HepG2 (cell line): ENCODE measurements at regions not wholly inside any gene's neighbourhood (a gene's known extent, or its start where the extent isn't known, plus 50 kb on each side); places are given as distances from the start of the nearest gene placed in this dataset.

Experiments
- ATAC-seq: fragments of 200-7000 bp; cut with Tn5 transposase; 3 replicates; pipeline ENCODE4 v1.9.1; 2020; ENCODE audit warnings: mild to moderate bottlenecking, moderate library complexity
- BruUV-seq: library from RNA; stranded (reverse); fragments of 400-500 nt; replicated peaks from 2 replicates; lab custom pipeline; 2021; lab: Mats Ljungman, UMichigan
- CTCF ChIA-PET: fragments of 300-600 bp; formaldehyde crosslinking; extraction: SDS; loops from one replicate; lab custom pipeline; 2021; ENCODE audit warnings: low total read pairs, inconsistent platforms, low intra/inter-chr PET ratio; lab: Yijun Ruan, JAX
- POLR2A ChIA-PET: fragments of 350-600 bp; sonication (Branson Sonifier 250); formaldehyde crosslinking; loops from one replicate; lab custom pipeline; 2020; ENCODE audit warnings: antibody characterized with exemption, inconsistent platforms; lab: Yijun Ruan, JAX
- DNase-seq: peaks from one replicate; pipeline ENCODE4 v3.0.0-alpha.2; 2015; ENCODE audit warnings: low spot score
- FAIRE-seq: peaks from 3 replicates; lab custom pipeline; 2011; peaks lifted over from hg19 to GRCh38; lab: Jason Lieb, UNC
- H2AFZ ChIP-seq: one replicate; pipeline ENCODE4 v1.6.1; 2011; ENCODE audit warnings: low read length, inconsistent platforms
- H3K27ac ChIP-seq: fragments of 300-600 bp; 3 replicates; pipeline ENCODE4 v1.8.0; 2011; ENCODE audit warnings: mixed run types, mild to moderate bottlenecking, mixed read lengths, low read length, inconsistent platforms; ENCODE audit not compliant: insufficient read depth; ENCODE audit errors: extremely low read length
- H3K27me3 ChIP-seq, 2 experiments: fragments of 200-600 bp in 1 of 2; 2 replicates in 1 of 2; 3 replicates in 1 of 2; pipeline versions ENCODE4 v1.6.0 to v1.8.0; 2011; ENCODE audit warnings: low read length in 2 of 2, mild to moderate bottlenecking in 2 of 2, moderate library complexity in 2 of 2, inconsistent platforms in 1 of 2; ENCODE audit not compliant: insufficient read depth in 2 of 2, control insufficient read depth in 1 of 2
- H3K36me3 ChIP-seq, 2 experiments: fragments of 200-600 bp in 1 of 2; replicated peaks in 1 of 2; 2 replicates in 1 of 2; 3 replicates in 1 of 2; pipeline versions ENCODE4 v1.5.1 to v1.8.0; 2011; ENCODE audit warnings: low read length in 2 of 2, inconsistent platforms in 1 of 2; ENCODE audit not compliant: insufficient read depth in 2 of 2, control insufficient read depth in 1 of 2
- H3K4me1 ChIP-seq: 2 replicates; pipeline ENCODE4 v1.5.1; 2012; ENCODE audit warnings: low read length, inconsistent platforms; ENCODE audit not compliant: insufficient read depth
- H3K4me2 ChIP-seq: 2 replicates; pipeline ENCODE4 v1.6.0; 2011; ENCODE audit warnings: low read depth, low read length, inconsistent platforms
- H3K4me3 ChIP-seq, 3 experiments: fragments of 200-600 bp in 1 of 3; sonication (generic), shearing (Covaris generic) in 1 of 3; replicated peaks in 1 of 3; 2 replicates each; pipeline ENCODE4 v1.5.1; 2011 to 2016; ENCODE audit warnings: low read length in 3 of 3, inconsistent platforms in 2 of 3, low read depth in 2 of 3, mild to moderate bottlenecking in 2 of 3, control low read depth in 1 of 3, mixed read lengths in 1 of 3; ENCODE audit not compliant: insufficient read depth in 1 of 3
- H3K79me2 ChIP-seq: one replicate; pipeline ENCODE4 v1.6.1; 2011; ENCODE audit warnings: low read length, inconsistent platforms; ENCODE audit not compliant: insufficient read depth
- H3K9ac ChIP-seq: 2 replicates; pipeline ENCODE4 v1.6.0; 2011; ENCODE audit warnings: mild to moderate bottlenecking, low read depth, low read length, inconsistent platforms; ENCODE audit not compliant: insufficient read depth
- H3K9me3 ChIP-seq: 2 replicates; pipeline ENCODE4 v1.5.1; 2012; ENCODE audit warnings: mild to moderate bottlenecking, low read length
- H4K20me1 ChIP-seq: 2 replicates; pipeline ENCODE4 v1.6.0; 2011; ENCODE audit warnings: inconsistent platforms, mild to moderate bottlenecking, low read length, moderate library complexity; ENCODE audit not compliant: insufficient read depth
- CHD4 ChIP-seq: fragments of 200-600 bp; sonication (generic); IDR thresholded peaks from 2 replicates; pipeline ENCODE4 v1.7.0; 2017; ENCODE audit warnings: mild to moderate bottlenecking, low read length, borderline replicate concordance
- HNF4A ChIP-seq: sonication (generic); formaldehyde crosslinking; IDR thresholded peaks from 2 replicates; pipeline ENCODE4 v1.4.0; 2020; ENCODE audit warnings: missing genetic modification reagents
- KDM5A ChIP-seq: fragments of 200-600 bp; sonication (generic); IDR thresholded peaks from 2 replicates; pipeline ENCODE4 v1.7.0; 2018; ENCODE audit warnings: antibody characterized with exemption, mild to moderate bottlenecking, low read length, borderline replicate concordance
- MAX ChIP-seq: IDR thresholded peaks from 2 replicates; pipeline ENCODE4 v1.6.1; 2012; ENCODE audit warnings: inconsistent platforms
- RAD51 ChIP-seq: fragments of 450-650 bp; IDR thresholded peaks from 2 replicates; pipeline ENCODE4 v1.6.1; 2016; ENCODE audit warnings: borderline replicate concordance
- TBX2 ChIP-seq: sonication (generic); formaldehyde crosslinking; IDR thresholded peaks from 2 replicates; pipeline ENCODE4 v1.5.0; 2020; ENCODE audit warnings: missing genetic modification reagents, mild to moderate bottlenecking, borderline replicate concordance
- THAP11 ChIP-seq: IDR thresholded peaks from 2 replicates; pipeline ENCODE4 v1.6.1; 2016; ENCODE audit warnings: missing biosample characterization, missing genetic modification reagents
- ZFP36L2 ChIP-seq: sonication (generic); formaldehyde crosslinking; IDR thresholded peaks from 2 replicates; pipeline ENCODE4 v1.4.0; 2020; ENCODE audit warnings: missing genetic modification reagents
- ZFP37 ChIP-seq: sonication (generic); formaldehyde crosslinking; IDR thresholded peaks from 2 replicates; pipeline ENCODE4 v1.4.0; 2020; ENCODE audit warnings: missing genetic modification reagents, borderline replicate concordance
- ZFYVE20 ChIP-seq: sonication (generic); formaldehyde crosslinking; IDR thresholded peaks from 2 replicates; pipeline ENCODE4 v1.8.0; 2023; ENCODE audit warnings: low read depth, mild to moderate bottlenecking, moderate library complexity, missing genetic modification reagents, borderline replicate concordance
- ZNF20 ChIP-seq: sonication (generic); formaldehyde crosslinking; IDR thresholded peaks from 2 replicates; pipeline ENCODE4 v1.4.0; 2020; ENCODE audit warnings: mild to moderate bottlenecking, moderate library complexity, missing genetic modification reagents
- ZNF207 ChIP-seq: fragments of 450-650 bp; IDR thresholded peaks from 2 replicates; pipeline ENCODE4 v1.6.1; 2016; ENCODE audit warnings: antibody characterized with exemption, borderline replicate concordance
- ZNF326 ChIP-seq: sonication (generic); formaldehyde crosslinking; IDR thresholded peaks from 2 replicates; pipeline ENCODE4 v1.4.0; 2020; ENCODE audit warnings: missing genetic modification reagents, borderline replicate concordance
- ZNF367 ChIP-seq: sonication (generic); formaldehyde crosslinking; IDR thresholded peaks from 2 replicates; pipeline ENCODE4 v1.4.0; 2020; ENCODE audit warnings: missing genetic modification reagents, borderline replicate concordance
- ZNF589 ChIP-seq: sonication (generic); formaldehyde crosslinking; conservative IDR thresholded peaks from 2 replicates; pipeline ENCODE4 v1.8.0; 2022; ENCODE audit warnings: mild to moderate bottlenecking, moderate library complexity, missing genetic modification reagents
- ZNF660 ChIP-seq: sonication (generic); formaldehyde crosslinking; IDR thresholded peaks from 2 replicates; pipeline ENCODE4 v1.5.1; 2020; ENCODE audit warnings: mild to moderate bottlenecking, low read depth, missing genetic modification reagents, borderline replicate concordance
- in situ Hi-C: cut with HindIII; loops from 2 replicates; pipeline ENCODE4 v1.10.0; 2017; ENCODE audit warnings: low pct_unique_long_range_greater_than_20kb; ENCODE audit not compliant: extremely low pct_ligation_motif_present
- intact Hi-C: fragments of 100-400 bp; cut with micrococcal nuclease; formaldehyde crosslinking; loops from one replicate; pipeline ENCODE4 v1.10.0; 2022; ENCODE audit not compliant: unreplicated experiment

DNA sequence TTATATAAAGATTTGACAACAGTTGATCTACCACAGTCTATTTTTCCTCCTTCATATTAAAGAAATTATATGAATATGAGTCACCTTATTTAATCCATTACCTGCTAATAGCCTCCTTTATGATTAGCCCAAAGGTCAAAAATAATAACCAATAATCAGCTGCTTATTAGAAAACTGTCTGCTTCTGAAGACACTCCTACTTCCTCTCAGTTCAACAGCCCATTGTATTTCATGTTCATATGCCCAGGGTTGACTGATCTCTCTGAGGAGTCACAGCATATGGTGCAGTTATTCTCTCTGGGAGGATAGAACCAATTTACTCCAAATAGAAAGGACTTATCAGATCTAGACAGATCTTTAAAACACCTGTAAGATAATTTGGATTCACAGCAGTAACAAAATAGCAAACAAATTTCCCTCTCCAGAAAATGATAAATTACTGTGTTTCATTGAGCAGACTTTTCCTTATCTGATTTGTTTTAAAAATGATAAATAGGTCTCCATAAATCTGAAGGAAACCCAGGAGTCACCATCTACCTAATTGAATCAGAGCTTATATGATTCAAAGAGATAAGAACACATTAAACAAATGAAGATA, 180.4 kb upstream of the ITGA1 start:
- intact Hi-C loops, result no loop called here
- in situ Hi-C loops, result no loop called here
- Histone ChIP-seq H3K4me1 (no peaks in the 10 kb centered on the region), H3K27ac (no peak overlapping the region), H3K9me3 (no peaks in the 10 kb centered on the region), H3K4me3 (no peak overlapping the region), H3K36me3 (no peaks in the 10 kb centered on the region), H3K79me2 (no peaks in the 10 kb centered on the region), H3K9ac (no peak overlapping the region), H3K27me3 (no peaks in the 10 kb centered on the region; a peak in 1 of 5 replicates), H2AFZ (no peak overlapping the region), H4K20me1 (no peaks in the 10 kb centered on the region), H3K4me2 (no peak overlapping the region)
- ATAC-seq (no peak), FAIRE-seq (no peak), DNase-seq (no peak)
- ChIA-PET POLR2A (no interaction called here), CTCF (no interaction called here)
- TF ChIP-seq CHD4 (no peak), TBX2 (CRISPR knock-in tag) (no peak), HNF4A (CRISPR knock-in tag) (no peak), ZNF367 (no peak), ZNF20 (no peak), RAD51 (no peak), KDM5A (no peak), ZFP36L2 (CRISPR knock-in tag) (no peak), ZNF326 (CRISPR knock-in tag) (no peak), ZNF660 (no peak), MAX (no peak), ZNF589 (CRISPR knock-in tag) (no peak), ZFP37 (CRISPR knock-in tag) (no peak), ZFYVE20 (no peak), THAP11 (CRISPR knock-in tag) (no peak), ZNF207 (no peak)
- BruUV-seq, result no TSS peak
